ENCODE measurements at regions not wholly inside any gene's neighbourhood (a gene's known extent, or its start where the extent isn't known, plus 50 kb on each side); places are given as distances from the start of the nearest gene placed in this dataset.

- Histone ChIP-seq H3K27ac (ENCODE audit: low read depth in 1 of 2, low read length in 2 of 2) (no peak overlapping the region), H3K9me3 (ENCODE audit: control insufficient read depth, low read length) (no peaks in the 10 kb centered on the region), H3K4me1 (ENCODE audit: control insufficient read depth in 1 of 2, insufficient read depth in 2 of 2, low read length in 2 of 2) (no peaks in the 10 kb centered on the region), H3K27me3 (ENCODE audit: control insufficient read depth in 1 of 2, insufficient read depth in 2 of 2, low read length in 1 of 2) (no peaks in the 10 kb centered on the region), H3K4me3 (ENCODE audit: low read length in 2 of 2) (no peak overlapping the region), H3K36me3 (ENCODE audit: control insufficient read depth in 1 of 2, insufficient read depth in 2 of 2, low read length in 1 of 2) (no peaks in the 10 kb centered on the region)
- intact Hi-C loops (cut with DNase I): no loop called here
- DNase-seq: no peak
- WGBS, 2 donors: 4 to 8% methylated on average over 1 of the region's 1 CpG
- ATAC-seq (ENCODE audit: low FRiP score): no peak
These were observed 167.4 kb upstream of the PRMT6 start for GRCh38 chr1:106889059-106889458.

- Histone ChIP-seq H3K4me3 (ENCODE audit: low read length in 2 of 2) (no peak overlapping the region), H3K27ac (ENCODE audit: low read depth in 1 of 2, low read length in 2 of 2) (no peak overlapping the region), H3K4me1 (ENCODE audit: control insufficient read depth in 1 of 2, insufficient read depth in 2 of 2, low read length in 2 of 2) (no peaks in the 10 kb centered on the region), H3K27me3 (ENCODE audit: control insufficient read depth in 1 of 2, insufficient read depth in 2 of 2, low read length in 1 of 2) (no peaks in the 10 kb centered on the region), H3K9me3 (ENCODE audit: control insufficient read depth, low read length) (no peaks in the 10 kb centered on the region), H3K36me3 (ENCODE audit: control insufficient read depth in 1 of 2, insufficient read depth in 2 of 2, low read length in 1 of 2) (no peaks in the 10 kb centered on the region)
- WGBS, 2 donors: 29 to 32% methylated on average over 5 of the region's 5 CpGs
- ATAC-seq (ENCODE audit: low FRiP score) (no peak), DNase-seq (no peak)
- intact Hi-C loops (cut with DNase I): no loop called here
These were observed 166.9 kb upstream of the PRMT6 start for GRCh38 chr1:106889583-106889982.

GRCh38 chr1:106897976-106898375, 158.5 kb upstream of the PRMT6 start:
- ATAC-seq (ENCODE audit: low FRiP score): no peak
- no peaks in the 10 kb centered on the region for H3K27me3 ChIP-seq (ENCODE audit: control insufficient read depth in 1 of 2, insufficient read depth in 2 of 2, low read length in 1 of 2)
- intact Hi-C loops (cut with DNase I): no loop called here
- no peaks in the 10 kb centered on the region for H3K9me3 ChIP-seq (ENCODE audit: control insufficient read depth, low read length)
- no peak overlapping the region for H3K27ac ChIP-seq (ENCODE audit: low read depth in 1 of 2, low read length in 2 of 2)
- H3K4me3 ChIP-seq (ENCODE audit: low read length in 2 of 2): no peak overlapping the region
- H3K36me3 ChIP-seq (ENCODE audit: control insufficient read depth in 1 of 2, insufficient read depth in 2 of 2, low read length in 1 of 2): no peaks in the 10 kb centered on the region
- no peaks in the 10 kb centered on the region for H3K4me1 ChIP-seq (ENCODE audit: control insufficient read depth in 1 of 2, insufficient read depth in 2 of 2, low read length in 2 of 2)
- DNase-seq: no peak

GRCh38 chr1:106899644-106900043, 156.8 kb upstream of the PRMT6 start:
- intact Hi-C loops (cut with DNase I): no loop called here
- Histone ChIP-seq H3K36me3 (ENCODE audit: control insufficient read depth in 1 of 2, insufficient read depth in 2 of 2, low read length in 1 of 2) (no peaks in the 10 kb centered on the region), H3K27me3 (ENCODE audit: control insufficient read depth in 1 of 2, insufficient read depth in 2 of 2, low read length in 1 of 2) (no peaks in the 10 kb centered on the region), H3K4me3 (ENCODE audit: low read length in 2 of 2) (no peak overlapping the region), H3K9me3 (ENCODE audit: control insufficient read depth, low read length) (no peaks in the 10 kb centered on the region), H3K4me1 (ENCODE audit: control insufficient read depth in 1 of 2, insufficient read depth in 2 of 2, low read length in 2 of 2) (no peaks in the 10 kb centered on the region), H3K27ac (ENCODE audit: low read depth in 1 of 2, low read length in 2 of 2) (no peak overlapping the region)
- WGBS, 2 donors: 86 to 87% methylated on average over 4 of the region's 4 CpGs
- no peak for ATAC-seq (ENCODE audit: low FRiP score)
- no peak for DNase-seq

- no peaks in the 10 kb centered on the region for H3K36me3 ChIP-seq (ENCODE audit: control insufficient read depth in 1 of 2, insufficient read depth in 2 of 2, low read length in 1 of 2)
- intact Hi-C loops (cut with DNase I): no loop called here
- H3K4me3 ChIP-seq (ENCODE audit: low read length in 2 of 2): no peak overlapping the region
- no peaks in the 10 kb centered on the region for H3K27me3 ChIP-seq (ENCODE audit: control insufficient read depth in 1 of 2, insufficient read depth in 2 of 2, low read length in 1 of 2)
- no peaks in the 10 kb centered on the region for H3K9me3 ChIP-seq (ENCODE audit: control insufficient read depth, low read length)
- no peak for ATAC-seq (ENCODE audit: low FRiP score)
- no peaks in the 10 kb centered on the region for H3K4me1 ChIP-seq (ENCODE audit: control insufficient read depth in 1 of 2, insufficient read depth in 2 of 2, low read length in 2 of 2)
- no peak overlapping the region for H3K27ac ChIP-seq (ENCODE audit: low read depth in 1 of 2, low read length in 2 of 2)
- DNase-seq: no peak
These were observed 148.7 kb upstream of the PRMT6 start for GRCh38 chr1:106907795-106908194.

- no peak for DNase-seq
- intact Hi-C loops (cut with DNase I): no loop called here
- Histone ChIP-seq H3K9me3 (ENCODE audit: control insufficient read depth, low read length) (no peaks in the 10 kb centered on the region), H3K27ac (ENCODE audit: low read depth in 1 of 2, low read length in 2 of 2) (no peak overlapping the region), H3K4me1 (ENCODE audit: control insufficient read depth in 1 of 2, insufficient read depth in 2 of 2, low read length in 2 of 2) (no peaks in the 10 kb centered on the region), H3K27me3 (ENCODE audit: control insufficient read depth in 1 of 2, insufficient read depth in 2 of 2, low read length in 1 of 2) (no peaks in the 10 kb centered on the region), H3K36me3 (ENCODE audit: control insufficient read depth in 1 of 2, insufficient read depth in 2 of 2, low read length in 1 of 2) (no peaks in the 10 kb centered on the region), H3K4me3 (ENCODE audit: low read length in 2 of 2) (no peak overlapping the region)
- ATAC-seq (ENCODE audit: low FRiP score): no peak
- WGBS, 2 donors: 53% methylated on average over 1 of the region's 1 CpG
These were observed 147.8 kb upstream of the PRMT6 start for GRCh38 chr1:106908689-106909088.

- H3K4me3 ChIP-seq (ENCODE audit: low read length in 2 of 2): no peak overlapping the region
- H3K27ac ChIP-seq (ENCODE audit: low read depth in 1 of 2, low read length in 2 of 2): no peak overlapping the region
- intact Hi-C loops (cut with DNase I): no loop called here
- no peaks in the 10 kb centered on the region for H3K27me3 ChIP-seq (ENCODE audit: control insufficient read depth in 1 of 2, insufficient read depth in 2 of 2, low read length in 1 of 2)
- ATAC-seq (ENCODE audit: low FRiP score): no peak
- no peaks in the 10 kb centered on the region for H3K9me3 ChIP-seq (ENCODE audit: control insufficient read depth, low read length)
- no peaks in the 10 kb centered on the region for H3K4me1 ChIP-seq (ENCODE audit: control insufficient read depth in 1 of 2, insufficient read depth in 2 of 2, low read length in 2 of 2)
- 80% methylated on average over 3 of the region's 3 CpGs for WGBS, 2 donors
- no peak for DNase-seq
- H3K36me3 ChIP-seq (ENCODE audit: control insufficient read depth in 1 of 2, insufficient read depth in 2 of 2, low read length in 1 of 2): no peaks in the 10 kb centered on the region
These were observed 145.7 kb upstream of the PRMT6 start for GRCh38 chr1:106910798-106911197.

GRCh38 chr1:106912131-106912530, 144.3 kb upstream of the PRMT6 start:
- no peak overlapping the region for H3K27ac ChIP-seq (ENCODE audit: low read depth in 1 of 2, low read length in 2 of 2)
- no peaks in the 10 kb centered on the region for H3K27me3 ChIP-seq (ENCODE audit: control insufficient read depth in 1 of 2, insufficient read depth in 2 of 2, low read length in 1 of 2)
- no peaks in the 10 kb centered on the region for H3K9me3 ChIP-seq (ENCODE audit: control insufficient read depth, low read length)
- no peaks in the 10 kb centered on the region for H3K36me3 ChIP-seq (ENCODE audit: control insufficient read depth in 1 of 2, insufficient read depth in 2 of 2, low read length in 1 of 2)
- ATAC-seq (ENCODE audit: low FRiP score) (no peak), DNase-seq (no peak)
- no peak overlapping the region for H3K4me3 ChIP-seq (ENCODE audit: low read length in 2 of 2)
- 62 to 76% methylated on average over 3 of the region's 3 CpGs for WGBS, 2 donors
- no peaks in the 10 kb centered on the region for H3K4me1 ChIP-seq (ENCODE audit: control insufficient read depth in 1 of 2, insufficient read depth in 2 of 2, low read length in 2 of 2)
- intact Hi-C loops (cut with DNase I): no loop called here

GRCh38 chr1:106921186-106921585, 135.3 kb upstream of the PRMT6 start:
- Histone ChIP-seq H3K9me3 (ENCODE audit: control insufficient read depth, low read length) (no peaks in the 10 kb centered on the region), H3K36me3 (ENCODE audit: control insufficient read depth in 1 of 2, insufficient read depth in 2 of 2, low read length in 1 of 2) (no peaks in the 10 kb centered on the region), H3K27ac (ENCODE audit: low read depth in 1 of 2, low read length in 2 of 2) (no peak overlapping the region), H3K4me3 (ENCODE audit: low read length in 2 of 2) (no peak overlapping the region), H3K4me1 (ENCODE audit: control insufficient read depth in 1 of 2, insufficient read depth in 2 of 2, low read length in 2 of 2) (no peaks in the 10 kb centered on the region), H3K27me3 (ENCODE audit: control insufficient read depth in 1 of 2, insufficient read depth in 2 of 2, low read length in 1 of 2) (no peaks in the 10 kb centered on the region)
- DNase-seq: no peak
- ATAC-seq (ENCODE audit: low FRiP score): no peak
- intact Hi-C loops (cut with DNase I): no loop called here

- Histone ChIP-seq H3K27ac (ENCODE audit: low read depth in 1 of 2, low read length in 2 of 2) (no peak overlapping the region), H3K4me1 (ENCODE audit: control insufficient read depth in 1 of 2, insufficient read depth in 2 of 2, low read length in 2 of 2) (no peaks in the 10 kb centered on the region), H3K4me3 (ENCODE audit: low read length in 2 of 2) (no peak overlapping the region), H3K9me3 (ENCODE audit: control insufficient read depth, low read length) (no peaks in the 10 kb centered on the region), H3K36me3 (ENCODE audit: control insufficient read depth in 1 of 2, insufficient read depth in 2 of 2, low read length in 1 of 2) (no peaks in the 10 kb centered on the region), H3K27me3 (ENCODE audit: control insufficient read depth in 1 of 2, insufficient read depth in 2 of 2, low read length in 1 of 2) (no peaks in the 10 kb centered on the region)
- DNase-seq (no peak), ATAC-seq (ENCODE audit: low FRiP score) (no peak)
- 3 to 16% methylated on average over 5 of the region's 5 CpGs for WGBS, 2 donors
- intact Hi-C loops (cut with DNase I): no loop called here
These were observed 132.1 kb upstream of the PRMT6 start for GRCh38 chr1:106924360-106924759.
